ENCODE measurements at regions not wholly inside any gene's neighbourhood (a gene's known extent, or its start where the extent isn't known, plus 50 kb on each side); places are given as distances from the start of the nearest gene placed in this dataset.

DNA sequence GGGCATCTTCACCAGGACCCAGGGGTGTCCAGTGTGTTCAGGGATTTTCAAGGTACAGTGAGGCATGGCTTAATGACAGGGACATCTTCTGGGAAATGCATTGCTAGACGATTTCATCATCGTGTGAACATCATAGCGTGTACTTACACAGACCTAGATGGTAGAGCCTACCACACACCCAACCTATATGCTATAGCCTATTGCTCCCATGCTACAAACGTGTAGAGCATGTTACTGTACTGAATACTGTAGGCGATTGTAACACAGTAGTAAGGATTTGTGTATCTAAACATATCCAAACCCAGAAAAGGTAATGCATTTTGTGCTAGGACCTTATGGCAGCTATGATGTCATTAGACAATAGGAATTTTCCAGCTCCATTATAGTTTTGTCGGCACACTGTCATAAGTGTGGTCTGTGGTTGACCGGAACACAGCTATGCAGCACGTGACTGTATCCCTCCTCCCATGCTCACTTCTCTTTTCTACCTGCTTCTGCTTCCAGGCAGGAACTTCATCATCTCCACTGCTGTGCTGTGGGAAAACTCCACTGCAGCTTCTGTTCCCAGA lies 416.2 kb upstream of the NFE2L3 start:
- no peak overlapping the region for H3K27ac ChIP-seq (ENCODE audit: low read depth in 1 of 2, low read length in 2 of 2)
- Mint-ChIP-seq H3K36me3 (ENCODE audit: low read depth) (no peaks in the 10 kb centered on the region), H3K27me3 (peaks cover 47% of the 10 kb centered on the region), H3K4me3 (no peak overlapping the region), H3K27ac (no peak overlapping the region), H3K4me1 (ENCODE audit: low read depth) (no peaks in the 10 kb centered on the region), H3K9me3 (no peaks in the 10 kb centered on the region)
- peaks cover 3 to 23% of the 10 kb centered on the region in 2 experiments for H3K27me3 ChIP-seq (ENCODE audit: control insufficient read depth in 1 of 2, insufficient read depth in 2 of 2, low read length in 2 of 2)
- no peaks in the 10 kb centered on the region for H3K9me3 ChIP-seq (ENCODE audit: control insufficient read depth in 1 of 2, insufficient read depth in 1 of 2, low read length in 2 of 2)
- ATAC-seq (ENCODE audit: poor library complexity): no peak
- no peaks in the 10 kb centered on the region for H3K4me1 ChIP-seq (ENCODE audit: insufficient read depth, low read length)
- DNase-seq: no peak
- ChIA-PET CTCF (no interaction called here), POLR2A (no interaction called here)
- no peak overlapping the region for H3K4me3 ChIP-seq (ENCODE audit: low read length)
- H3K36me3 ChIP-seq (ENCODE audit: insufficient read depth, low read length): no peaks in the 10 kb centered on the region
- TF ChIP-seq, protein P1, sequence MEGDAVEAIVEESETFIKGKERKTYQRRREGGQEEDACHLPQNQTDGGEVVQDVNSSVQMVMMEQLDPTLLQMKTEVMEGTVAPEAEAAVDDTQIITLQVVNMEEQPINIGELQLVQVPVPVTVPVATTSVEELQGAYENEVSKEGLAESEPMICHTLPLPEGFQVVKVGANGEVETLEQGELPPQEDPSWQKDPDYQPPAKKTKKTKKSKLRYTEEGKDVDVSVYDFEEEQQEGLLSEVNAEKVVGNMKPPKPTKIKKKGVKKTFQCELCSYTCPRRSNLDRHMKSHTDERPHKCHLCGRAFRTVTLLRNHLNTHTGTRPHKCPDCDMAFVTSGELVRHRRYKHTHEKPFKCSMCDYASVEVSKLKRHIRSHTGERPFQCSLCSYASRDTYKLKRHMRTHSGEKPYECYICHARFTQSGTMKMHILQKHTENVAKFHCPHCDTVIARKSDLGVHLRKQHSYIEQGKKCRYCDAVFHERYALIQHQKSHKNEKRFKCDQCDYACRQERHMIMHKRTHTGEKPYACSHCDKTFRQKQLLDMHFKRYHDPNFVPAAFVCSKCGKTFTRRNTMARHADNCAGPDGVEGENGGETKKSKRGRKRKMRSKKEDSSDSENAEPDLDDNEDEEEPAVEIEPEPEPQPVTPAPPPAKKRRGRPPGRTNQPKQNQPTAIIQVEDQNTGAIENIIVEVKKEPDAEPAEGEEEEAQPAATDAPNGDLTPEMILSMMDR (IDR thresholded peaks at IDR 0.05): no peak
- intact Hi-C loops (cut with DNase I, micrococcal nuclease): no loop called here

DNA sequence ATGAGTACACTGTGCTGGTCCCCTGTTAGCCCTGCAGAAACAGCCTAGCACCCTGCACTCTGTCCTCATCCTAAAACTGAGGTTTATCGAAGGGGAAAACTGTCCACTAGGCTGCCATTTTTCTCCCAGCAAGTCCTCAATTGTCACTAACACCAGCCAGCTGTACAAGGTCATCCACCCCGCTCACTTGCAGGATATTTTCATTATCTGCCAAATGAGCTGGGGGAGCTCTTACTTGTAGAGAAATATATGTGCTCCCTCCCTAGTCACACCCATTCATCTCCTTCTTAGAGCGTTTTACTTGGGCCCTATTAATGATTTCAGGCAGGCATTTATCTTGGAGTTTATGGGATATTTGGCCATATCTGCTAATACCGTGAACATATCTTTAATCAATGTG lies 413.5 kb upstream of the NFE2L3 start:
- TF ChIP-seq, protein P1 (IDR thresholded peaks at IDR 0.05): no peak
- no peaks in the 10 kb centered on the region for H3K36me3 ChIP-seq (ENCODE audit: insufficient read depth, low read length)
- no peak overlapping the region for H3K4me3 Mint-ChIP-seq
- H3K9me3 Mint-ChIP-seq: no peaks in the 10 kb centered on the region
- ChIA-PET CTCF (no interaction called here), POLR2A (no interaction called here)
- DNase-seq: no peak
- H3K27me3 ChIP-seq (ENCODE audit: control insufficient read depth in 1 of 2, insufficient read depth in 2 of 2, low read length in 2 of 2): peaks cover 2 to 23% of the 10 kb centered on the region in 2 experiments
- H3K4me3 ChIP-seq (ENCODE audit: low read length): no peak overlapping the region
- no peak overlapping the region for H3K27ac Mint-ChIP-seq
- intact Hi-C loops (cut with DNase I, micrococcal nuclease): no loop called here
- no peaks in the 10 kb centered on the region for H3K4me1 Mint-ChIP-seq (ENCODE audit: low read depth)
- peaks cover 72% of the 10 kb centered on the region for H3K27me3 Mint-ChIP-seq
- no peaks in the 10 kb centered on the region for H3K4me1 ChIP-seq (ENCODE audit: insufficient read depth, low read length)
- no peaks in the 10 kb centered on the region for H3K9me3 ChIP-seq (ENCODE audit: control insufficient read depth in 1 of 2, insufficient read depth in 1 of 2, low read length in 2 of 2)
- no peak for ATAC-seq (ENCODE audit: poor library complexity)
- H3K36me3 Mint-ChIP-seq (ENCODE audit: low read depth): no peaks in the 10 kb centered on the region
- H3K27ac ChIP-seq (ENCODE audit: low read depth in 1 of 2, low read length in 2 of 2): no peak overlapping the region

DNA sequence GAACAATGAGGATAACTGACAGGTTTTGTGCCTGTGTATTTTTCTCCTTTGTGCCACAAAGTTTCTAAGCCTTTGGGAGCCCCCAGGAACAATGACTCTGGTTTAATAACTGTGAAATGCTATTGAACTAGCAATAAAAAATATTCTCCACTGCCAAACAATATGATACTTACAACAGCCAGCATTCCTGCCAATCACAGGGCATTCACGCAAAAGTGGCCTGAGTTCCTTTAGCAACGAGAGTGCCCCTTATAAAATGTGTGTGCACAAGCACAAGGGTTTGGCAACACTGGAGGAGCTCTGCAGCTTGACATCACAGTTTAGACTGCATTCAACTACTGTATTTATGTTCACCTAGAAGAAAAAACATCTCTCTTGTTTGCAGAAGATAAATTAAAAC lies 412.9 kb upstream of the NFE2L3 start:
- ChIA-PET POLR2A (no interaction called here), CTCF (no interaction called here)
- Histone ChIP-seq H3K4me1 (ENCODE audit: insufficient read depth, low read length) (no peaks in the 10 kb centered on the region), H3K27ac (ENCODE audit: low read depth in 1 of 2, low read length in 2 of 2) (no peak overlapping the region), H3K27me3 (ENCODE audit: control insufficient read depth in 1 of 2, insufficient read depth in 2 of 2, low read length in 2 of 2) (peaks cover 2 to 23% of the 10 kb centered on the region in 2 experiments), H3K36me3 (ENCODE audit: insufficient read depth, low read length) (no peaks in the 10 kb centered on the region), H3K4me3 (ENCODE audit: low read length) (no peak overlapping the region), H3K9me3 (ENCODE audit: control insufficient read depth in 1 of 2, insufficient read depth in 1 of 2, low read length in 2 of 2) (no peaks in the 10 kb centered on the region)
- ATAC-seq (ENCODE audit: poor library complexity): no peak
- H3K27me3 Mint-ChIP-seq: peaks cover 74% of the 10 kb centered on the region
- no peak overlapping the region for H3K27ac Mint-ChIP-seq
- TF ChIP-seq, protein P1 (IDR thresholded peaks at IDR 0.05): no peak
- no peaks in the 10 kb centered on the region for H3K9me3 Mint-ChIP-seq
- H3K36me3 Mint-ChIP-seq (ENCODE audit: low read depth): no peaks in the 10 kb centered on the region
- no peaks in the 10 kb centered on the region for H3K4me1 Mint-ChIP-seq (ENCODE audit: low read depth)
- no peak for DNase-seq
- intact Hi-C loops (cut with DNase I, micrococcal nuclease): no loop called here
- no peak overlapping the region for H3K4me3 Mint-ChIP-seq
